GM19455 (cell line): ENCODE measurements at regions not wholly inside any gene's neighbourhood (a gene's known extent, or its start where the extent isn't known, plus 50 kb on each side); places are given as distances from the start of the nearest gene placed in this dataset.
"Not testable (repeated sequence)": the region's sequence is repeated elsewhere in the genome, so short reads cannot be mapped to it uniquely, and the experiment has no call there.

ENCODE experiments used
- ATAC-seq: cut with Tn5 transposase; IDR thresholded peaks from one replicate; pipeline ENCODE4 v1.9.1; 2021; ENCODE audit not compliant: unreplicated experiment

GRCh38 chr2:8558096-8558495, 123.8 kb upstream of the ID2 start:
- no peak for ATAC-seq

GRCh38 chr2:8558956-8559355, 122.9 kb upstream of the ID2 start:
- no peak for ATAC-seq

- ATAC-seq = no peak
These were observed 122.1 kb upstream of the ID2 start for GRCh38 chr2:8559805-8560204.

- not testable (repeated sequence) for ATAC-seq
These were observed 120.2 kb upstream of the ID2 start for GRCh38 chr2:8561692-8562091.

- no peak for ATAC-seq
These were observed 117.9 kb upstream of the ID2 start for GRCh38 chr2:8563814-8564474.

- no peak for ATAC-seq
These were observed 117.4 kb upstream of the ID2 start for GRCh38 chr2:8564475-8564874.

- no peak for ATAC-seq
These were observed 116.3 kb upstream of the ID2 start for GRCh38 chr2:8565399-8566154.

- ATAC-seq = no peak
These were observed 115.6 kb upstream of the ID2 start for GRCh38 chr2:8566155-8566670.

- no peak for ATAC-seq
These were observed 114.9 kb upstream of the ID2 start for GRCh38 chr2:8566774-8567468.

- ATAC-seq = no peak
These were observed 114.2 kb upstream of the ID2 start for GRCh38 chr2:8567469-8568260.

- ATAC-seq = no peak
These were observed 113.1 kb upstream of the ID2 start for GRCh38 chr2:8568543-8569302.

GRCh38 chr2:8569332-8569930, 112.4 kb upstream of the ID2 start:
- ATAC-seq = no peak

- ATAC-seq = no peak
These were observed 111.2 kb upstream of the ID2 start for GRCh38 chr2:8570637-8571036.

GRCh38 chr2:8571301-8571791, 110.5 kb upstream of the ID2 start:
- ATAC-seq = no peak

- no peak for ATAC-seq
These were observed 109.9 kb upstream of the ID2 start for GRCh38 chr2:8571792-8572499.

GRCh38 chr2:8572712-8573233, 109.1 kb upstream of the ID2 start:
- no peak for ATAC-seq

GRCh38 chr2:8573234-8573941, 108.5 kb upstream of the ID2 start:
- ATAC-seq = no peak

GRCh38 chr2:8573942-8574195, 108.0 kb upstream of the ID2 start:
- peak; percentile 6 for ATAC-seq
